Stomach (tissue), 8 donors: ENCODE measurements at regions not wholly inside any gene's neighbourhood (a gene's known extent, or its start where the extent isn't known, plus 50 kb on each side); places are given as distances from the start of the nearest gene placed in this dataset.

Source experiments
- DNase-seq, 2 donors: peaks; one replicate each; pipeline versions ENCODE4 v3.0.0 to v3.0.0-alpha.2; 2013 to 2019
- H3K27ac ChIP-seq, 5 donors: fragments of 200-600 bp in 4 of 5; sonication (generic) in 4 of 5; one replicate each; pipeline ENCODE4 v1.5.1; 2013 to 2019; ENCODE audit warnings: mild to moderate bottlenecking in 1 of 5, moderate library complexity in 1 of 5
- H3K27me3 ChIP-seq, 3 donors: fragments of 200-600 bp; sonication (generic); one replicate each; pipeline ENCODE4 v1.5.1; 2017 to 2019; ENCODE audit warnings: mixed run types in 1 of 3
- H3K36me3 ChIP-seq, 4 donors: fragments of 200-600 bp; sonication (generic); 1 replicate in 3 of 4; 2 replicates in 1 of 4; pipeline ENCODE4 v1.5.1; 2016 to 2019
- H3K4me1 ChIP-seq, 4 donors: fragments of 200-600 bp; sonication (generic); one replicate each; pipeline ENCODE4 v1.5.1; 2016 to 2019
- H3K4me3 ChIP-seq, 4 donors: fragments of 200-600 bp; sonication (generic) in 3 of 4; one replicate each; pipeline ENCODE4 v1.5.1; 2016 to 2019; ENCODE audit warnings: mild to moderate bottlenecking in 1 of 4
- H3K9me3 ChIP-seq, 4 donors: fragments of 200-600 bp; sonication (generic); one replicate each; pipeline ENCODE4 v1.5.1; 2016 to 2019
- EP300 ChIP-seq: sonication (generic); formaldehyde crosslinking; IDR thresholded peaks from one replicate; pipeline ENCODE4 v1.6.1; 2017; ENCODE audit warnings: antibody characterized with exemption
- POLR2A ChIP-seq, 4 donors: fragments of 450-650 bp; IDR thresholded peaks; one replicate each; pipeline ENCODE4 v1.6.1; 2016; ENCODE audit warnings: antibody characterized with exemption in 4 of 4, control low read depth in 2 of 4, mild to moderate bottlenecking in 1 of 4, moderate library complexity in 1 of 4
- POLR2AphosphoS5 ChIP-seq, 3 donors: sonication (generic); formaldehyde crosslinking; IDR thresholded peaks; one replicate each; pipeline ENCODE4 v1.6.1; 2016; ENCODE audit warnings: antibody characterized with exemption in 3 of 3
- WGBS, 5 donors: extraction: QIAGEN DNeasy Blood & Tissue Kit in 3 of 5; methylation state at CpG; one replicate each; pipeline versions ENCODE4 v1.1.5 to v1.1.7; 2013 to 2018; 5-methylcytosine and 5-hydroxymethylcytosine counted together
- intact Hi-C: fragments of 100-400 bp; cut with DNase I; formaldehyde crosslinking; loops from one replicate; pipeline ENCODE4 v1.15.1; 2023; ENCODE audit warnings: low total_unique reads
- TF ChIP-seq, protein P1 (sequence below), 7 experiments: fragments of 450-650 bp in 4 of 7; fragments of 200-600 bp in 3 of 7; sonication (generic) in 3 of 7; IDR thresholded peaks; one replicate each; pipeline ENCODE4 v1.5.1; 2016 to 2019; ENCODE audit warnings: antibody characterized with exemption in 7 of 7, control low read depth in 2 of 7, mild to moderate bottlenecking in 1 of 7
- donor health status: healthy with polysubstance abuse.
- donor health status: Bipolar disorder and iron deficiency.
- donor health status: healthy.

DNA sequence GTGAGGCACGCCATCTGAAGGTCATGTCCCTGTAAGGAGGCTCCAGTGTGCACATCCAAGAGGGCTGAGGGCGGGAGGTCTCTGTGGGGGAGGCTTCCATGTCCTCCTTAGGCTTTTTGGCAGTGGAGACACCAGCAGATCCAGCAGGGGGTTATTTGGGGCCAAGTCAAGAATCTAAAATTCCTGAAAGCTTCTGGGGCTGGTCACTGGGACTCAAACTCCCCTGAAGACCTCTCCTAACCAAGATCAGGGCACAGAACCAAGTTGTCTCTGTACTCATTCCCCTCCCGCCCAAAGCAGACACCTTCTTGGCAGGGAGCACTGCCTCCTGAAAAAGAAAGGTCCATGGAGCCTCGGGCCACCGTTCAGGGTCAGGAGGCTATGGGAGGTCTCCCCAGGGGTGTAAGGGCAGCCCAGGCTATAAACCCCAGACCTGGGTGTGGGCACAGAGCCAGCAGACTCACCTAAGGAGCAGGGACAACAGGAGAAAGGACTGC is 127.4 kb upstream of the ADRA1B start:
- 65 to 87% (median 80%) methylated on average over 5 of the region's 5 CpGs for WGBS, 5 donors
- Histone ChIP-seq H3K4me3 (no peak overlapping the region), H3K9me3 (no peaks in the 10 kb centered on the region), H3K27ac (peak overlapping the region in 1 of 5 donors; percentile 45), H3K36me3 (no peaks in the 10 kb centered on the region), H3K27me3 (peaks cover 0 to 3% (median 0%) of the 10 kb centered on the region in 3 donors), H3K4me1 (peaks cover 0 to 7% (median 0%) of the 10 kb centered on the region in 4 donors)
- TF ChIP-seq, protein P1, sequence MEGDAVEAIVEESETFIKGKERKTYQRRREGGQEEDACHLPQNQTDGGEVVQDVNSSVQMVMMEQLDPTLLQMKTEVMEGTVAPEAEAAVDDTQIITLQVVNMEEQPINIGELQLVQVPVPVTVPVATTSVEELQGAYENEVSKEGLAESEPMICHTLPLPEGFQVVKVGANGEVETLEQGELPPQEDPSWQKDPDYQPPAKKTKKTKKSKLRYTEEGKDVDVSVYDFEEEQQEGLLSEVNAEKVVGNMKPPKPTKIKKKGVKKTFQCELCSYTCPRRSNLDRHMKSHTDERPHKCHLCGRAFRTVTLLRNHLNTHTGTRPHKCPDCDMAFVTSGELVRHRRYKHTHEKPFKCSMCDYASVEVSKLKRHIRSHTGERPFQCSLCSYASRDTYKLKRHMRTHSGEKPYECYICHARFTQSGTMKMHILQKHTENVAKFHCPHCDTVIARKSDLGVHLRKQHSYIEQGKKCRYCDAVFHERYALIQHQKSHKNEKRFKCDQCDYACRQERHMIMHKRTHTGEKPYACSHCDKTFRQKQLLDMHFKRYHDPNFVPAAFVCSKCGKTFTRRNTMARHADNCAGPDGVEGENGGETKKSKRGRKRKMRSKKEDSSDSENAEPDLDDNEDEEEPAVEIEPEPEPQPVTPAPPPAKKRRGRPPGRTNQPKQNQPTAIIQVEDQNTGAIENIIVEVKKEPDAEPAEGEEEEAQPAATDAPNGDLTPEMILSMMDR (IDR thresholded peaks at IDR 0.05): no peak
- TF ChIP-seq POLR2A (IDR thresholded peaks at IDR 0.05) (no peak), POLR2AphosphoS5 (IDR thresholded peaks at IDR 0.05) (no peak), EP300 (no peak)
- no peak for DNase-seq
- intact Hi-C loops: no loop called here

- Histone ChIP-seq H3K27ac (no peak overlapping the region), H3K4me3 (no peak overlapping the region), H3K9me3 (no peaks in the 10 kb centered on the region), H3K4me1 (peaks cover 0 to 7% (median 0%) of the 10 kb centered on the region in 4 donors), H3K36me3 (no peaks in the 10 kb centered on the region), H3K27me3 (no peaks in the 10 kb centered on the region)
- DNase-seq: no peak
- TF ChIP-seq POLR2A (IDR thresholded peaks at IDR 0.05) (no peak), POLR2AphosphoS5 (IDR thresholded peaks at IDR 0.05) (no peak), EP300 (no peak)
- TF ChIP-seq, protein P1 (IDR thresholded peaks at IDR 0.05): no peak
- WGBS, 5 donors: 28 to 60% (median 35%) methylated on average over 2 of the region's 2 CpGs
- intact Hi-C loops: no loop called here
Measured at GRCh38 chr5:159792180-159792579, 124.1 kb upstream of the ADRA1B start.

- 75 to 82% (median 77%) methylated on average over 4 of the region's 4 CpGs for WGBS, 5 donors
- H3K36me3 ChIP-seq: no peaks in the 10 kb centered on the region
- no peak for TF ChIP-seq EP300
- no peaks in the 10 kb centered on the region for H3K4me1 ChIP-seq
- no peak for DNase-seq
- intact Hi-C loops: no loop called here
- H3K4me3 ChIP-seq: no peak overlapping the region
- H3K27me3 ChIP-seq: no peaks in the 10 kb centered on the region
- no peak overlapping the region for H3K27ac ChIP-seq
- no peaks in the 10 kb centered on the region for H3K9me3 ChIP-seq
Measured at GRCh38 chr5:159797261-159797970, 118.9 kb upstream of the ADRA1B start.

DNA sequence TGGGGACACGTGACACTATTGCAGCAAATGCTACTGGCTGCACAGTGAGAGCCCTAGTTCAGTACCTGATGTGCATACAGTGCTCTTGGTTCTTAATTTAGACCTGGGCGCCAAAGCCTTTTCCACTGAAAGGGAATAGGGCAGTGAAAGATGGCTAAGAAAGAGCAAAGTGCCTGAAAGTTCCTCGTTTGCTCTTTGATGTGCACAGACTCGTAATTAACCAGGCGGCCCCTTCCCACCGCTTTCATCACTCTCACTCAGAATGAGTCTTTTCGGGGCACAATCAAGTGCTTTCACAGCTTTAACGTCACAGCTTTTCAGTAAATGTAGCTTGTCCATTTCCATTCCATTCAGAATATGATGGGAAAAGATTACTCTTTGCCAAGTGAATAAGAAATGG is 116.6 kb upstream of the ADRA1B start:
- no peak for TF ChIP-seq POLR2A (IDR thresholded peaks at IDR 0.05)
- no peak for TF ChIP-seq EP300
- no peak for TF ChIP-seq POLR2AphosphoS5 (IDR thresholded peaks at IDR 0.05)
- TF ChIP-seq, protein P1 (IDR thresholded peaks at IDR 0.05): no peak
- Histone ChIP-seq H3K27ac (no peak overlapping the region), H3K36me3 (no peaks in the 10 kb centered on the region), H3K9me3 (no peaks in the 10 kb centered on the region), H3K4me3 (no peak overlapping the region), H3K27me3 (no peaks in the 10 kb centered on the region), H3K4me1 (no peaks in the 10 kb centered on the region)
- intact Hi-C loops: no loop called here
- no peak for DNase-seq
- 80 to 85% (median 83%) methylated on average over 8 of the region's 8 CpGs for WGBS, 5 donors

DNA sequence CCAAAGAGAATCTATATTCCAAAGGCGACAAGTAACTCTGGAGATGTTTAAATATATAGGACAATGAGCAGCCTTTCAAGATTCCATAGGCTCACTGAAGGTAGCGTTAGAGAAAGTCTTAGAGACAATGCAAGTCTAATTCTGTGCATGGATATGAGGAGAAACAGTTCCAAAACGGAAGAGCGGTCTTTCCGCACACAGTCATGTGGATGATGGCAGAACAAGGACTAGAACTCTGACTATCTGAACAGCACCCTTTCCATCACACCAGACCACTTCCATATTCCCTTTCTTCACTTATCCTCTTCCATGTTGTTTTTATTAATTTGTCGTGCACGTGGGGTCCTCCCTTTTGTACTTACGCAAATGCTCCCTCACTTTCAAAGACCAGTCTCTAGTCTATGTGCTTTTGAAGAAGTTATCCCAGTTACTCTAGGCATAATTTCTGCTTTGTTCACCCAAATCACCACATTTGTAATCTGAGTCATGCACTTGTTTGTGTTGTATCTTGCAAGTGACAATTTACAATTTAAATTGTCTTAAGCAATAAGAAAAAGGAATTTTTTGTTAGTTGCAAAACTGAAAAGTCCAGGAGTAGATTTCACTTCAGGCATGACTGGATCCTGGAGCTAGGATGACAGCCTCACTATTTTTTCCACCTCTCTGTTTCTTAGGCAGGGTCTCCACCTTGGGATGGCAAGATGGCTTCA is 116.0 kb upstream of the ADRA1B start:
- 88 to 95% (median 92%) methylated on average over 8 of the region's 8 CpGs for WGBS, 5 donors
- Histone ChIP-seq H3K27me3 (no peaks in the 10 kb centered on the region), H3K27ac (no peak overlapping the region), H3K36me3 (no peaks in the 10 kb centered on the region), H3K4me1 (no peaks in the 10 kb centered on the region), H3K9me3 (no peaks in the 10 kb centered on the region), H3K4me3 (no peak overlapping the region)
- TF ChIP-seq POLR2AphosphoS5 (IDR thresholded peaks at IDR 0.05): no peak
- intact Hi-C loops: no loop called here
- DNase-seq: no peak
